ENCODE measurements at regions not wholly inside any gene's neighbourhood (a gene's known extent, or its start where the extent isn't known, plus 50 kb on each side); places are given as distances from the start of the nearest gene placed in this dataset.

DNA sequence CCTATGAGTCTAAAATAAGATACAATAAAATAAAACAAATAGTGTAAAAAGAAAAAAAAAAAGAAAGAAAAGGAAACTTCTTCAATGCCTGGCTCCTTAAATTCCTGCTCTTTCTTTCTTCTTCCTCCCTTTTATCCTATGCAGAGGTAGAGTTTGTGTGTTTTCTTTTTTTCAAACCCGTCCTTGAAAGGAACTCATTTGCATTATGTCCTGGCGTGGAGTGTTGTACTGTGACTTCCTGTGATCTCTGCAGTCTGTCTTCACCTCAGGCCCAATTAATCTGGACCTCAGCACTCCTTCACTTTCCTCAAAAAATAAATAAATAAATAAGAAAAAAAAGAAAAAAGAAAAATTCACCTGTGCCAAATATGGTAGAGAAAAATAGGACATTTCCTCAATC, 541.9 kb upstream of the SPTLC3 start:
- TF ChIP-seq, protein P1, sequence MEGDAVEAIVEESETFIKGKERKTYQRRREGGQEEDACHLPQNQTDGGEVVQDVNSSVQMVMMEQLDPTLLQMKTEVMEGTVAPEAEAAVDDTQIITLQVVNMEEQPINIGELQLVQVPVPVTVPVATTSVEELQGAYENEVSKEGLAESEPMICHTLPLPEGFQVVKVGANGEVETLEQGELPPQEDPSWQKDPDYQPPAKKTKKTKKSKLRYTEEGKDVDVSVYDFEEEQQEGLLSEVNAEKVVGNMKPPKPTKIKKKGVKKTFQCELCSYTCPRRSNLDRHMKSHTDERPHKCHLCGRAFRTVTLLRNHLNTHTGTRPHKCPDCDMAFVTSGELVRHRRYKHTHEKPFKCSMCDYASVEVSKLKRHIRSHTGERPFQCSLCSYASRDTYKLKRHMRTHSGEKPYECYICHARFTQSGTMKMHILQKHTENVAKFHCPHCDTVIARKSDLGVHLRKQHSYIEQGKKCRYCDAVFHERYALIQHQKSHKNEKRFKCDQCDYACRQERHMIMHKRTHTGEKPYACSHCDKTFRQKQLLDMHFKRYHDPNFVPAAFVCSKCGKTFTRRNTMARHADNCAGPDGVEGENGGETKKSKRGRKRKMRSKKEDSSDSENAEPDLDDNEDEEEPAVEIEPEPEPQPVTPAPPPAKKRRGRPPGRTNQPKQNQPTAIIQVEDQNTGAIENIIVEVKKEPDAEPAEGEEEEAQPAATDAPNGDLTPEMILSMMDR (IDR thresholded peaks at IDR 0.05) = no peak
- TF ChIP-seq POLR2A (IDR thresholded peaks at IDR 0.05) = no peak

Measured in body of pancreas (tissue), 4 donors.